HepG2 (cell line): ENCODE measurements at regions not wholly inside any gene's neighbourhood (a gene's known extent, or its start where the extent isn't known, plus 50 kb on each side); places are given as distances from the start of the nearest gene placed in this dataset.
A peak's percentile ranks its signal among the peaks of the same experiment; 100 is the strongest.

Experiments
- ATAC-seq: fragments of 200-7000 bp; cut with Tn5 transposase; 3 replicates; pipeline ENCODE4 v1.9.1; 2020; ENCODE audit warnings: mild to moderate bottlenecking, moderate library complexity
- BruUV-seq: library from RNA; stranded (reverse); fragments of 400-500 nt; replicated peaks from 2 replicates; lab custom pipeline; 2021; lab: Mats Ljungman, UMichigan
- CTCF ChIA-PET: fragments of 300-600 bp; formaldehyde crosslinking; extraction: SDS; loops from one replicate; lab custom pipeline; 2021; ENCODE audit warnings: low total read pairs, inconsistent platforms, low intra/inter-chr PET ratio; lab: Yijun Ruan, JAX
- POLR2A ChIA-PET: fragments of 350-600 bp; sonication (Branson Sonifier 250); formaldehyde crosslinking; loops from one replicate; lab custom pipeline; 2020; ENCODE audit warnings: antibody characterized with exemption, inconsistent platforms; lab: Yijun Ruan, JAX
- DNase-seq: peaks from one replicate; pipeline ENCODE4 v3.0.0-alpha.2; 2015; ENCODE audit warnings: low spot score
- FAIRE-seq: peaks from 3 replicates; lab custom pipeline; 2011; peaks lifted over from hg19 to GRCh38; lab: Jason Lieb, UNC
- H2AFZ ChIP-seq: one replicate; pipeline ENCODE4 v1.6.1; 2011; ENCODE audit warnings: low read length, inconsistent platforms
- H3K27ac ChIP-seq: fragments of 300-600 bp; 3 replicates; pipeline ENCODE4 v1.8.0; 2011; ENCODE audit warnings: mixed run types, mild to moderate bottlenecking, mixed read lengths, low read length, inconsistent platforms; ENCODE audit not compliant: insufficient read depth; ENCODE audit errors: extremely low read length
- H3K27me3 ChIP-seq, 2 experiments: fragments of 200-600 bp in 1 of 2; 2 replicates in 1 of 2; 3 replicates in 1 of 2; pipeline versions ENCODE4 v1.6.0 to v1.8.0; 2011; ENCODE audit warnings: low read length in 2 of 2, mild to moderate bottlenecking in 2 of 2, moderate library complexity in 2 of 2, inconsistent platforms in 1 of 2; ENCODE audit not compliant: insufficient read depth in 2 of 2, control insufficient read depth in 1 of 2
- H3K36me3 ChIP-seq, 2 experiments: fragments of 200-600 bp in 1 of 2; replicated peaks in 1 of 2; 2 replicates in 1 of 2; 3 replicates in 1 of 2; pipeline versions ENCODE4 v1.5.1 to v1.8.0; 2011; ENCODE audit warnings: low read length in 2 of 2, inconsistent platforms in 1 of 2; ENCODE audit not compliant: insufficient read depth in 2 of 2, control insufficient read depth in 1 of 2
- H3K4me1 ChIP-seq: 2 replicates; pipeline ENCODE4 v1.5.1; 2012; ENCODE audit warnings: low read length, inconsistent platforms; ENCODE audit not compliant: insufficient read depth
- H3K4me2 ChIP-seq: 2 replicates; pipeline ENCODE4 v1.6.0; 2011; ENCODE audit warnings: low read depth, low read length, inconsistent platforms
- H3K4me3 ChIP-seq, 3 experiments: fragments of 200-600 bp in 1 of 3; sonication (generic), shearing (Covaris generic) in 1 of 3; replicated peaks in 1 of 3; 2 replicates each; pipeline ENCODE4 v1.5.1; 2011 to 2016; ENCODE audit warnings: low read length in 3 of 3, inconsistent platforms in 2 of 3, low read depth in 2 of 3, mild to moderate bottlenecking in 2 of 3, control low read depth in 1 of 3, mixed read lengths in 1 of 3; ENCODE audit not compliant: insufficient read depth in 1 of 3
- H3K79me2 ChIP-seq: one replicate; pipeline ENCODE4 v1.6.1; 2011; ENCODE audit warnings: low read length, inconsistent platforms; ENCODE audit not compliant: insufficient read depth
- H3K9ac ChIP-seq: 2 replicates; pipeline ENCODE4 v1.6.0; 2011; ENCODE audit warnings: mild to moderate bottlenecking, low read depth, low read length, inconsistent platforms; ENCODE audit not compliant: insufficient read depth
- H3K9me3 ChIP-seq: 2 replicates; pipeline ENCODE4 v1.5.1; 2012; ENCODE audit warnings: mild to moderate bottlenecking, low read length
- H4K20me1 ChIP-seq: 2 replicates; pipeline ENCODE4 v1.6.0; 2011; ENCODE audit warnings: inconsistent platforms, mild to moderate bottlenecking, low read length, moderate library complexity; ENCODE audit not compliant: insufficient read depth
- KAT2B ChIP-seq: fragments of 150-350 bp; IDR thresholded peaks from 2 replicates; pipeline ENCODE4 v1.6.1; 2014; ENCODE audit warnings: low read depth, low read length, borderline replicate concordance
- PHF5A ChIP-seq: IDR thresholded peaks from one replicate; pipeline ENCODE4 v1.6.1; 2018; ENCODE audit warnings: low read depth, missing genetic modification reagents; ENCODE audit not compliant: unreplicated experiment
- STAG1 ChIP-seq: sonication (generic); formaldehyde crosslinking; IDR thresholded peaks from 2 replicates; pipeline ENCODE4 v1.4.0; 2020; ENCODE audit warnings: missing genetic modification reagents
- ZNF235 ChIP-seq: sonication (generic); formaldehyde crosslinking; IDR thresholded peaks from 2 replicates; pipeline ENCODE4 v1.8.1; 2023; ENCODE audit warnings: mild to moderate bottlenecking, missing genetic modification reagents, borderline replicate concordance
- WGBS: methylation state at CpG from one replicate; pipeline ENCODE4 v1.1.6; 2017; ENCODE audit warnings: low lambda C conversion rate; 5-methylcytosine and 5-hydroxymethylcytosine counted together
- in situ Hi-C: cut with HindIII; loops from 2 replicates; pipeline ENCODE4 v1.10.0; 2017; ENCODE audit warnings: low pct_unique_long_range_greater_than_20kb; ENCODE audit not compliant: extremely low pct_ligation_motif_present
- intact Hi-C: fragments of 100-400 bp; cut with micrococcal nuclease; formaldehyde crosslinking; loops from one replicate; pipeline ENCODE4 v1.10.0; 2022; ENCODE audit not compliant: unreplicated experiment
- TF ChIP-seq, protein P1 (sequence below): sonication (generic); formaldehyde crosslinking; IDR thresholded peaks from 2 replicates; pipeline ENCODE4 v1.5.0; 2020; ENCODE audit warnings: mild to moderate bottlenecking, missing genetic modification reagents, moderate library complexity

DNA sequence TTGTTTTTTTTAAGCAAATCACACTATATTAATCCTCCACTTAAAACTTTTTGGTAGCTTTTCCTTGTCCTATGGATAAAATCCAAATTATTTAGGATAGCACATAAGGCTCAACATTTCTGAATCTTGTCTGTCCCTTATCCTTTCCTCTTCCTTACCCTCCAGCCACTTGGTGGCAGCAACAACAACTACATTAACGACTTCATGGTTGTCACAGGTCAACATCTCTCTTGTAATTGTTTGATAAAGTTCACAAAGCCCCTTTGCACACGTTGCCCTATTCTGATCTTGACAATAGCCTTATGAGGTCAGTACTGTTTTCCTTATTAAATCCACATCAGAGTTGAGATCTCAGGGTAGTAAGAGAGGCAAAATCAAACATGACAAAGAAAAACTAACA, 269.0 kb upstream of the PABPC4L start:
- intact Hi-C loops = loop anchor here (1.0 kb wide), 2 partner anchors 307 to 436 kb away; no protein-coding TSS in a partner anchor
- Histone ChIP-seq H3K9me3 (no peaks in the 10 kb centered on the region), H2AFZ (no peak overlapping the region), H3K4me1 (no peaks in the 10 kb centered on the region), H3K9ac (no peak overlapping the region), H3K27ac (no peak overlapping the region), H3K27me3 (no peaks in the 10 kb centered on the region), H4K20me1 (no peaks in the 10 kb centered on the region), H3K79me2 (no peaks in the 10 kb centered on the region), H3K4me3 (no peak overlapping the region), H3K4me2 (no peak overlapping the region), H3K36me3 (no peaks in the 10 kb centered on the region)
- TF ChIP-seq PHF5A (CRISPR knock-in tag) (no peak), STAG1 (peak; percentile 48)
- TF ChIP-seq, protein P1, sequence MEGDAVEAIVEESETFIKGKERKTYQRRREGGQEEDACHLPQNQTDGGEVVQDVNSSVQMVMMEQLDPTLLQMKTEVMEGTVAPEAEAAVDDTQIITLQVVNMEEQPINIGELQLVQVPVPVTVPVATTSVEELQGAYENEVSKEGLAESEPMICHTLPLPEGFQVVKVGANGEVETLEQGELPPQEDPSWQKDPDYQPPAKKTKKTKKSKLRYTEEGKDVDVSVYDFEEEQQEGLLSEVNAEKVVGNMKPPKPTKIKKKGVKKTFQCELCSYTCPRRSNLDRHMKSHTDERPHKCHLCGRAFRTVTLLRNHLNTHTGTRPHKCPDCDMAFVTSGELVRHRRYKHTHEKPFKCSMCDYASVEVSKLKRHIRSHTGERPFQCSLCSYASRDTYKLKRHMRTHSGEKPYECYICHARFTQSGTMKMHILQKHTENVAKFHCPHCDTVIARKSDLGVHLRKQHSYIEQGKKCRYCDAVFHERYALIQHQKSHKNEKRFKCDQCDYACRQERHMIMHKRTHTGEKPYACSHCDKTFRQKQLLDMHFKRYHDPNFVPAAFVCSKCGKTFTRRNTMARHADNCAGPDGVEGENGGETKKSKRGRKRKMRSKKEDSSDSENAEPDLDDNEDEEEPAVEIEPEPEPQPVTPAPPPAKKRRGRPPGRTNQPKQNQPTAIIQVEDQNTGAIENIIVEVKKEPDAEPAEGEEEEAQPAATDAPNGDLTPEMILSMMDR (CRISPR knock-in tag) = peak; percentile 55
- BruUV-seq = no TSS peak
- ChIA-PET CTCF (interaction anchor here (1.0 kb wide), 1 partner anchor 436 kb away, joined by 5 read pairs; no protein-coding TSS in a partner anchor), POLR2A (no interaction called here)
- DNase-seq = peak; percentile 16
- in situ Hi-C loops = no loop called here
- peak; percentile 77 for FAIRE-seq
- WGBS = 0% methylated on average over 2 of the region's 2 CpGs
- ATAC-seq = peak; percentile 52; the same call in 2 of the 3 replicates

DNA sequence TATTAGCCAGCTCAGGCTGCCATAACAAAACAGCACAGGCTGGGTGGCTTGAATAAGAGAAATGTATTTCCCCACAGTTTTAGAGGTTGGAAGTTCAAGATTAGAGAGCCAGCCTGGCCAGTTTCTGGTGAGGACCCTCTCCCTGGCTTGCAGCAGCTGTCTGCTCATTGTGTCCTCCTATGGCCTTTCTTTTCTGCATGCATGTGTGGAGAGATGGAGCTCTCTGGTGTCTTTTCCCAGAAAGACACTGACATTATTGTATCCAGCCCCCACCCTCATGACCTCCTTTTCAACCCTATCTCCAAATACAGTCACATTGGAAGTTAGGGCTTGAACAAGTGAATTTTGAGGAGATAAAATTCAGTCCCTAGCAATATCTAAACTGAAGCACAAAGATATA, 263.8 kb upstream of the PABPC4L start:
- H3K4me1 ChIP-seq = no peaks in the 10 kb centered on the region
- no peaks in the 10 kb centered on the region for H4K20me1 ChIP-seq
- no peaks in the 10 kb centered on the region for H3K79me2 ChIP-seq
- no peak overlapping the region for H3K9ac ChIP-seq
- H3K4me3 ChIP-seq = no peak overlapping the region
- H3K36me3 ChIP-seq = no peaks in the 10 kb centered on the region
- POLR2A ChIA-PET = no interaction called here
- H3K9me3 ChIP-seq = no peaks in the 10 kb centered on the region
- H3K27me3 ChIP-seq = no peaks in the 10 kb centered on the region
- CTCF ChIA-PET = no interaction called here
- TF ChIP-seq KAT2B (no peak), ZNF235 (CRISPR knock-in tag) (no peak)
- TF ChIP-seq, all 625 proteins: peak for 0
- DNase-seq (no peak), ATAC-seq (no peak), FAIRE-seq (no peak)
- in situ Hi-C loops (no loop called here), intact Hi-C loops (no loop called here)
- H3K4me2 ChIP-seq = no peak overlapping the region
- no TSS peak for BruUV-seq
- H3K27ac ChIP-seq = no peak overlapping the region
- no peak overlapping the region for H2AFZ ChIP-seq
